Lower leg skin (tissue), 3 donors: ENCODE measurements at regions not wholly inside any gene's neighbourhood (a gene's known extent, or its start where the extent isn't known, plus 50 kb on each side); places are given as distances from the start of the nearest gene placed in this dataset.

Experiments used
- CTCF ChIP-seq, 3 donors: fragments of 450-650 bp; IDR thresholded peaks; one replicate each; pipeline ENCODE4 v1.5.1; 2016; ENCODE audit warnings: antibody characterized with exemption in 3 of 3, mild to moderate bottlenecking in 3 of 3, moderate library complexity in 2 of 3
- POLR2A ChIP-seq, 2 donors: fragments of 450-650 bp; IDR thresholded peaks; one replicate each; pipeline ENCODE4 v1.6.1; 2016 to 2017; ENCODE audit warnings: antibody characterized with exemption in 2 of 2, mild to moderate bottlenecking in 1 of 2, moderate library complexity in 1 of 2

GRCh38 chr6:19949155-19949554 lies 112.0 kb downstream of the ID4 start:
- TF ChIP-seq POLR2A (IDR thresholded peaks at IDR 0.05), result no peak
- TF ChIP-seq CTCF (IDR thresholded peaks at IDR 0.05), result no peak
